ENCODE measurements at regions not wholly inside any gene's neighbourhood (a gene's known extent, or its start where the extent isn't known, plus 50 kb on each side); places are given as distances from the start of the nearest gene placed in this dataset.

GRCh38 chr5:168066536-168067208 is 224.8 kb upstream of the WWC1 start:
- no peak for DNase-seq
- peaks cover 0 to 3% (median 0%) of the 10 kb centered on the region in 6 donors for H3K9me3 Mint-ChIP-seq

GRCh38 chr5:168070761-168071160 is 220.7 kb upstream of the WWC1 start:
- Mint-ChIP-seq H3K4me1 (peaks cover 3 to 11% of the 10 kb centered on the region in 2 donors), H3K36me3 (no peaks in the 10 kb centered on the region), H3K9me3 (peaks cover 0 to 5% (median 0%) of the 10 kb centered on the region in 6 donors), H3K4me3 (no peak overlapping the region), H3K27ac (no peak overlapping the region), H3K27me3 (ENCODE audit: low read depth in 3 of 3) (peaks cover 0 to 5% (median 0%) of the 10 kb centered on the region in 3 donors)
- DNase-seq: no peak

More at GRCh38 chr5:168066536-168067208, 224.8 kb upstream of the WWC1 start:
- Mint-ChIP-seq H3K4me1 (no peaks in the 10 kb centered on the region), H3K4me3 (no peak overlapping the region), H3K27me3 (ENCODE audit: low read depth in 3 of 3) (no peaks in the 10 kb centered on the region), H3K27ac (no peak overlapping the region), H3K36me3 (no peaks in the 10 kb centered on the region)

- no peak for DNase-seq
- Mint-ChIP-seq H3K4me1 (peaks cover 3 to 11% of the 10 kb centered on the region in 2 donors), H3K9me3 (peaks cover 0 to 5% (median 0%) of the 10 kb centered on the region in 6 donors), H3K4me3 (no peak overlapping the region), H3K27ac (no peak overlapping the region), H3K27me3 (ENCODE audit: low read depth in 3 of 3) (peaks cover 0 to 5% (median 0%) of the 10 kb centered on the region in 3 donors), H3K36me3 (no peaks in the 10 kb centered on the region)
These were observed 218.8 kb upstream of the WWC1 start for GRCh38 chr5:168072665-168073064.

GRCh38 chr5:168073311-168073710 is 218.1 kb upstream of the WWC1 start:
- DNase-seq: no peak
- Mint-ChIP-seq H3K27ac (no peak overlapping the region), H3K4me1 (peaks cover 3 to 11% of the 10 kb centered on the region in 2 donors), H3K9me3 (peaks cover 0 to 5% (median 0%) of the 10 kb centered on the region in 6 donors), H3K36me3 (no peaks in the 10 kb centered on the region), H3K27me3 (ENCODE audit: low read depth in 3 of 3) (peaks cover 0 to 5% (median 0%) of the 10 kb centered on the region in 3 donors), H3K4me3 (no peak overlapping the region)

- no peak overlapping the region for H3K27ac Mint-ChIP-seq
- peaks cover 3 to 11% of the 10 kb centered on the region in 2 donors for H3K4me1 Mint-ChIP-seq
- no peaks in the 10 kb centered on the region for H3K36me3 Mint-ChIP-seq
- H3K4me3 Mint-ChIP-seq: no peak overlapping the region
- H3K9me3 Mint-ChIP-seq: peaks cover 0 to 5% (median 0%) of the 10 kb centered on the region in 6 donors
- H3K27me3 Mint-ChIP-seq (ENCODE audit: low read depth in 3 of 3): peaks cover 0 to 5% (median 0%) of the 10 kb centered on the region in 3 donors
- no peak for DNase-seq
These were observed 217.2 kb upstream of the WWC1 start for GRCh38 chr5:168073991-168074800.

GRCh38 chr5:168075387-168075786 is 216.1 kb upstream of the WWC1 start:
- no peak overlapping the region for H3K27ac Mint-ChIP-seq
- H3K27me3 Mint-ChIP-seq (ENCODE audit: low read depth in 3 of 3): peaks cover 0 to 5% (median 0%) of the 10 kb centered on the region in 3 donors
- peaks cover 0 to 3% (median 0%) of the 10 kb centered on the region in 6 donors for H3K9me3 Mint-ChIP-seq
- DNase-seq: no peak
- peaks cover 3 to 11% of the 10 kb centered on the region in 2 donors for H3K4me1 Mint-ChIP-seq
- H3K4me3 Mint-ChIP-seq: no peak overlapping the region
- no peaks in the 10 kb centered on the region for H3K36me3 Mint-ChIP-seq

GRCh38 chr5:168076561-168076991 is 214.9 kb upstream of the WWC1 start:
- Mint-ChIP-seq H3K4me1 (peaks cover 3 to 11% of the 10 kb centered on the region in 2 donors), H3K36me3 (no peaks in the 10 kb centered on the region), H3K9me3 (peaks cover 0 to 6% (median 0%) of the 10 kb centered on the region in 6 donors), H3K27ac (no peak overlapping the region), H3K4me3 (no peak overlapping the region), H3K27me3 (ENCODE audit: low read depth in 3 of 3) (peaks cover 0 to 5% (median 1%) of the 10 kb centered on the region in 3 donors)
- DNase-seq: no peak

GRCh38 chr5:168085261-168086031 is 206.0 kb upstream of the WWC1 start:
- no peak overlapping the region for H3K4me3 Mint-ChIP-seq
- no peak for DNase-seq
- H3K9me3 Mint-ChIP-seq: peaks cover 0 to 7% (median 0%) of the 10 kb centered on the region in 6 donors
- no peaks in the 10 kb centered on the region for H3K4me1 Mint-ChIP-seq
- H3K27me3 Mint-ChIP-seq (ENCODE audit: low read depth in 3 of 3): peaks cover 0 to 2% (median 1%) of the 10 kb centered on the region in 3 donors
- H3K27ac Mint-ChIP-seq: no peak overlapping the region
- no peaks in the 10 kb centered on the region for H3K36me3 Mint-ChIP-seq

- DNase-seq: no peak
- H3K4me1 Mint-ChIP-seq: no peaks in the 10 kb centered on the region
- no peaks in the 10 kb centered on the region for H3K36me3 Mint-ChIP-seq
- no peak overlapping the region for H3K4me3 Mint-ChIP-seq
- H3K27me3 Mint-ChIP-seq (ENCODE audit: low read depth in 3 of 3): peaks cover 0 to 2% (median 1%) of the 10 kb centered on the region in 3 donors
- no peak overlapping the region for H3K27ac Mint-ChIP-seq
- peaks cover 0 to 7% (median 0%) of the 10 kb centered on the region in 6 donors for H3K9me3 Mint-ChIP-seq
These were observed 205.3 kb upstream of the WWC1 start for GRCh38 chr5:168086104-168086610.

- no peak for DNase-seq
- Mint-ChIP-seq H3K4me3 (no peak overlapping the region), H3K27me3 (ENCODE audit: low read depth in 3 of 3) (peaks cover 0 to 2% (median 0%) of the 10 kb centered on the region in 3 donors), H3K36me3 (no peaks in the 10 kb centered on the region), H3K27ac (no peak overlapping the region), H3K9me3 (peaks cover 0 to 3% (median 0%) of the 10 kb centered on the region in 6 donors), H3K4me1 (no peaks in the 10 kb centered on the region)
These were observed 204.7 kb upstream of the WWC1 start for GRCh38 chr5:168086746-168087145.

GRCh38 chr5:168088410-168089173 is 202.9 kb upstream of the WWC1 start:
- no peaks in the 10 kb centered on the region for H3K36me3 Mint-ChIP-seq
- no peak overlapping the region for H3K27ac Mint-ChIP-seq
- H3K4me1 Mint-ChIP-seq: no peaks in the 10 kb centered on the region
- no peak overlapping the region for H3K4me3 Mint-ChIP-seq
- peaks cover 0 to 2% (median 0%) of the 10 kb centered on the region in 6 donors for H3K9me3 Mint-ChIP-seq
- peaks cover 0 to 2% (median 0%) of the 10 kb centered on the region in 3 donors for H3K27me3 Mint-ChIP-seq (ENCODE audit: low read depth in 3 of 3)
- DNase-seq: no peak

- H3K9me3 Mint-ChIP-seq: peaks cover 0 to under 1% (median 0%) of the 10 kb centered on the region in 6 donors
- H3K27ac Mint-ChIP-seq: no peak overlapping the region
- no peak for DNase-seq
- H3K4me1 Mint-ChIP-seq: no peaks in the 10 kb centered on the region
- H3K27me3 Mint-ChIP-seq (ENCODE audit: low read depth in 3 of 3): peaks cover 0 to 2% (median 0%) of the 10 kb centered on the region in 3 donors
- H3K4me3 Mint-ChIP-seq: no peak overlapping the region
- H3K36me3 Mint-ChIP-seq: no peaks in the 10 kb centered on the region
These were observed 202.1 kb upstream of the WWC1 start for GRCh38 chr5:168089201-168089887.
